Anterior cingulate cortex (tissue), 58 donors: ENCODE measurements at regions not wholly inside any gene's neighbourhood (a gene's known extent, or its start where the extent isn't known, plus 50 kb on each side); places are given as distances from the start of the nearest gene placed in this dataset.
"Not testable (repeated sequence)": the region's sequence is repeated elsewhere in the genome, so short reads cannot be mapped to it uniquely, and the experiment has no call there.

Source experiments
- DNase-seq, 58 donors: peaks; one replicate each; lab custom pipeline; 2025; lab: John Stamatoyannopoulos, UW

DNA sequence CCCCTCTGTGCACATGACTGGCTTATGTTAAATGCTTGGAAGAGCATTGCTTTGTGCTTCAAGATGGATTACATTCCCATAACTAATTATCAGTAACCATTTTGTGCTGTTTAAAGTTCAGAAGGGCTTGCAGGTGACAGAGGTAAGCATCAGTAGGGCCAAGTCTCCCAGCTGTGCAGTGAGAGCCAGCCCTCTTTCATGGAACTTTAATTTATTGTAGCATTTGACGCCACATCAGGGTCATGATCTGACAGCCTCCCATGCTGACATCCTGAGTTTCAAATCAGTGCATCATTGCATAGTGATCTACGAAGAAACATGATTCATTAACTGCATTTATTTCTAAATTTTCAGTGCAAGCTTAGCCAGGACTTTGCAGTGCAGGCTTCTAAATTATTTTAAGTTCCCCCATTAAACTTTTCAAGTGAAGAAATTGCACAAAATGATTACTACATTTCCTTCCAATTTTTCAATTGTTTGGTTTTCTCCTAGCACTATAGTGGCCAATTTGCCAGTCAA, 380.9 kb downstream of the UTRN start:
- DNase-seq = no peak

DNA sequence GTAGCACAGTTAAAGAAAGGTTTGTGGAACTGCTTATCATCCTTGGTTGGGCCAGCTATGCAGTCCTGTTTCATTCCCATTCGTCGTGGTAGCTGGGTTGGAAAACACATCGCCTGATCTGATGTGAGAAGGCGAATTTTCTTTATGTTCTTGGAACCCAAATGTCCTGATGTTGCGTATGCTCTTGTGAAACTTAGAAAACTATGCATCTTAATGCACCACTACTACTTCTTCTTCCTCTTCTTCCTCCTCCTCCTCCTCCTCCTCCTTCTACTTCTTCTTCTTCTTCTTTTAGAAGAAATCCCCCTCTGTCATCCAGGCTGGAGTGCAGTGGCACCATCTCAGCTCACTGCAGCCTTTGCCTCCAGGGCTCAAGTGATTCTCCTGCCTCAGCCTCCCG, 381.6 kb downstream of the UTRN start:
- DNase-seq = no peak

DNA sequence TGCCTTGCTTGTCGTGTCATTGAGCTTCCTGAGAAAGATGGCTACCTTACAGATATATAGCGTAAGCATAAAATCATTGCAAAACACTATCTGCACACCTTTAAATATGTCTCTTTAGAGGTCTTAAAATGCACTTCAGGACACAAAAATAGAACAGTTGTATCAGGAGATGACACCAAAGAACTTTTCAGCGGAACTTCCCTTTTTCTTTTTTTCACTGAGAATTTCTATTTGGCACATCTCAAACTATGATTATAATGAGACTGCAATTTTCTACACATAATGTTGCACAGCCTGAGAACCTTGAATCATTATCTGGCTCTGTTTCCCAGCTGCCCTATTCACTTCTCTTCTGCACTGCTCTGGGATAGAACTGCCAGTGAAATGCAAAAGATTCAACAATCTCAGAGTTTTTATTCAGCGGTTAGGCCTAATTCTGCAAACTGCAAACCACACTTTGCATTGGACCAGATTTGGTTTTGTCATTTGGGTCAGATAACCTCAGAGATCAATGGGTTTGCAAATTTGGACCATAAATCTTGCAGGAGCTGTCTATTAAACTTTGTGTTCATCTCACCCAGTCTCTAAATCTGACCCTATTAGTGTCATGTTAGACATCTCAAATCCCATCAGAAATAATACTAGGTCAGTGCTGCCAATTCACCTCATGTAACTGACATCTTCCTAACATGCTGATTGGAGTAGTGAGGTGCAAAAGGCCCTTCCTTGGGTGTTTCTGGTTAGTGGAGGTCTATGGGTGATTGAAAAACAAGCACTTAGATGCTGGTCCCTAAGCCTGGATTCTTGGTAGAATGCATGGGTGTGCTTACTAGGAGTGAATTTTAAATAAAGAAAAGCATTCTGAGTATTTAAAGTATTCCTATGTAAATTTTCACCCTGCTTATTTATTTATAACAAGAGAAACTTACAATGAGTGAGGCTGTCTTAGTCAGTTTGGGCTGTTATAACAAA, 382.7 kb downstream of the UTRN start:
- DNase-seq = no peak

- DNase-seq = not testable (repeated sequence)
Observed at GRCh38 chr6:144670259-144670658, 385.1 kb downstream of the UTRN start.

DNA sequence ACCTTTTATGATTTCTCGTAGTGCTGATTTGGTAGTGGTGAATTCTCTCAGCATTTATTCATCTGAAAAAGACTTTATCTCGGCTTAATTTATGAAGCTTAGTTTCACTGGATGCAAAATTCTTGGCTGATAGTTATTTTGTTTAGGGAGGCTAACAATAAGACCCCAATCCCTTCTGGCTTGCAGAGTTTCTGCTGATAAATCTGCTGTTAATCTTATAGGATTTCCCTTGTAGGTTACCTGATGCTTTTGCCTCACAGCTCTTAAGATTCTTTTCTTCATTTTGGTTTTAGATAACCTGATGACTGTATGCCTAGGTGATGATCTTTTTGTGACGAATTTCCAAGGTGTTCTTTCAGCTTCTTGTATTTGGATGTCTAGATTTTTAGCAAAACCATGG, 388.7 kb downstream of the UTRN start:
- no peak for DNase-seq

DNA sequence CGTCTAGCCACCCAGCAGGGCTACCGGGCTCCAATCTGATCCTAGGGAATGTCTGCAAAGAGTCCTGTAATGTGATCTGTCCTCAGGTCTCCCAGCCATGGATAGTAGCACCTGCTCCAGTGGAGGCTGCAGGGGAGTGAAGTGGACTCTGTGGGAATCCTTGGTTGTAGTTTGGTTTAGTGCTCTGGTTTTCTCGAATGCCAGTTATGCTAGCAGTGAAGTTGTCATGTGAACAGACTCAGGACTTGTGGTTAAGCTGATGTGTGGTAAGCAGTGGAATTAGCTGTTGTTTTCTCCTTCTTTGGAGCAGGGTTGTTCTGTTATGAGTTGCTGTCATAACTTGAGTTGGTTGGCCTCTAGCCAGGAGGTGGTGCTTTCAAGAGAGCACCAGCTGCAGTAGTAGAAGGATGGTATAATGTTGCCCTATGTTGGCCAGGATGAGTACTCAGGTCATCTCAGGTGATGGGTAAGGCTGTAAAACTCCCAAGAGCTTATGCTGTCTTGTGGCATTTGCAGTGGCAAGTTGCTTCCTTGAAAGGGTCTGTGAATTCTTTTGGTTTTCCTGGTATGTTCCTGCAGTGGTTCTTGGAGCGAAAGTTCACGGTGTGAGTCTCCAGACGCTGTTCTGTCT, 390.2 kb downstream of the UTRN start:
- DNase-seq = no peak

GRCh38 chr6:144676310-144676709, 391.2 kb downstream of the UTRN start:
- not testable (repeated sequence) for DNase-seq

GRCh38 chr6:144677263-144677662, 392.1 kb downstream of the UTRN start:
- not testable (repeated sequence) for DNase-seq

DNA sequence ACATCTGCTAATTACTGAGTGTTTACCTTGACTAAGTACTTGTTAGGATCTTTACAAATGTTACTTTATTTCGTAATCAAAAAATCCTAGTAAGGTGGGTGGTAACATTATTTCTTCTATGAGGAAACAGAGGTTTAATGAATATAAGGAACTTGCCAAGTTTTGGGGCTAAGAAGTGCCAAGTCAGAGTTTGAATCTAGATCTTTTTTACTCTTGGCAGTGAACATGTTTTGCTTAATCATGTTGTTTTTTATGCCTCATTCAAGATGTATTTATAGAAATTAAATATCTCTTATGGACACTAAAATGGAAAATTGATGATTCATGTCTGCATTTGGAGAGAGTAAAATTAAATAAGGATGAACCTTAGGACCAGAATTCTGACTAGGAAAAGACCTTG, 393.7 kb downstream of the UTRN start:
- no peak for DNase-seq

GRCh38 chr6:144681334-144681733, 396.2 kb downstream of the UTRN start:
- no peak for DNase-seq

GRCh38 chr6:144683216-144684070, 398.3 kb downstream of the UTRN start:
- DNase-seq = peak in 39 of 58 donors; percentile 2 to 81 (median 29)

GRCh38 chr6:144688713-144689112, 403.6 kb downstream of the UTRN start:
- DNase-seq = no peak

DNA sequence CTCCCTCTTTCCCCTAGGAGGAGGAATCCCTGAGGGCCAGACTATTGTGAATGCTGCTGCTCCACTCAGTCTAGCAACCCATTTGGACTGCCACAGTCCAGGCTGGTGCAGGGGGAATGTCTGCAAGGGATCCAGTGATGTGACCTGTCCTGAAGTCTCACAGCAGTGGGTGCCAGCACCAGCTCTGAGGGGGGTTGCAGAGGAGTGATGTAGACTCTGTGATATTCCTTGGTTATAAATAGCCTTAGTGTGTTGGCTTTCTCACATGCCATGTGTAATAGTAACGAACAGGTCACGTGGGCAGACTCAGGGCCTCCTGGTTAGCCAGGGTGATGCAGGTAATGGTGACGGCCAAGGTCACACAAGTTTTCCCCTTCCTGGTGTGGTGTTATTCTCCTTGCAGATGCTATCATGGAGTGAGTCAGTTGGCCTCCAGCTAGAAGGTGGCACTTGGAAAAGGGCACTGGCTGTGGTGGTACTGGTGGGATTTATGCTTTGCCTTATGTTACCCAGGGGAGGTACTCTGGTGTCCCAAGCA, 404.4 kb downstream of the UTRN start:
- no peak for DNase-seq

- DNase-seq = no peak
Observed at GRCh38 chr6:144690133-144690532, 405.0 kb downstream of the UTRN start.

DNA sequence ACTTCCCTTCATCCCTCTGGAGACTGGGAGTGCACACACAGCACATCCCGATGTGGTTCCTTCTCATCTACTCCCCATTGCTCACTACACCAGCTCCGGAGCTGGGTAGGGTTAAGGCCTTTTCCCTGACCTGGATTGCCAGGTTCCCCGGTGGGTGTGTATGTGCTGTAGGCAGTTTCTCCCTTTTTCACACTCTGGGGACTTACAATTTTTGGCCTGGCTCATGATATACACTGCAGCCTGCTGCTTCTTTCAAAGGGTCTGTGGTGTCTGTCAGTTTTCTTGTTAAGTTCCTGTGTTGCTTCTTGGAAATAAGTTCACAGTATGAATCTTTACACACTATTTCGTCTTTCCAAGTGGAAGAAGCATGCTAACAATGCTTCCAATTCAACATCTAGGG, 405.5 kb downstream of the UTRN start:
- no peak for DNase-seq

DNA sequence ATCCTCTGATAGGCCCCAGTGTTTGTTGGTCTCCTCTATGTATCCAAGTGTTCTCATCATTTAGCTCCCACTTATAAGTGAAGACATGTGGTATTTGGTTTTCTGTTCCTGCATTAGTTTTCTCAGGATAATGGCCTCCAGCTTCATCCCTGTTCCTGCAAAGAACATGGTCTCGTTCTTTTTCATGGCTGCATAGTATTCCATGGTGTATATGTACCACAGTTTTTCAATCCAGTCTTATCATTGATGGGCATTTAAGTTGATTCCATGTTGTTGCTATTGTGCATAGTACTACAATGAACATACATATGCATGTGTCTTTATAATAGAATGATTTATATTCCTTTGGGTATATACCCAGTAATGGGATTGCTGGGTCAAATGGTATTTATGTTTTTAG, 406.9 kb downstream of the UTRN start:
- DNase-seq = not testable (repeated sequence)

GRCh38 chr6:144695858-144696533, 410.9 kb downstream of the UTRN start:
- no peak for DNase-seq

GRCh38 chr6:144696610-144697368, 411.7 kb downstream of the UTRN start:
- DNase-seq = no peak

- DNase-seq = no peak
Observed at GRCh38 chr6:144697369-144697760, 412.2 kb downstream of the UTRN start.
